Upper lobe of right lung (tissue), 1 donor: ENCODE measurements at regions not wholly inside any gene's neighbourhood (a gene's known extent, or its start where the extent isn't known, plus 50 kb on each side); places are given as distances from the start of the nearest gene placed in this dataset.

ENCODE experiments used
- ATAC-seq: fragments of 200-7000 bp; cut with Tn5 transposase; one replicate; pipeline ENCODE4 v1.9.1; 2020; ENCODE audit warnings: mild to moderate bottlenecking, moderate library complexity
- DNase-seq: peaks from one replicate; pipeline ENCODE4 v3.0.0-alpha.2; 2020
- H3K27ac ChIP-seq: fragments of 200-600 bp; one replicate; pipeline ENCODE4 v1.8.0; 2022
- H3K27me3 ChIP-seq: fragments of 200-600 bp; one replicate; pipeline ENCODE4 v1.8.0; 2022; ENCODE audit warnings: mild to moderate bottlenecking
- H3K36me3 ChIP-seq: fragments of 200-600 bp; one replicate; pipeline ENCODE4 v1.8.0; 2022
- H3K4me1 ChIP-seq: fragments of 200-600 bp; one replicate; pipeline ENCODE4 v1.8.0; 2022
- H3K4me3 ChIP-seq: fragments of 200-600 bp; one replicate; pipeline ENCODE4 v1.8.0; 2022; ENCODE audit warnings: mild to moderate bottlenecking
- H3K9me3 ChIP-seq: fragments of 200-600 bp; one replicate; pipeline ENCODE4 v1.8.0; 2022
- intact Hi-C: fragments of 100-400 bp; cut with DNase I; formaldehyde crosslinking; loops from one replicate; pipeline ENCODE4 v1.11.0; 2022
- TF ChIP-seq, protein P1 (sequence below): fragments of 200-600 bp; IDR thresholded peaks from one replicate; pipeline ENCODE4 v1.8.0; 2022; ENCODE audit warnings: antibody characterized with exemption
- donor health status: DM: no; HTN: yes; CAD: no; lungs with severe emphysema.

DNA sequence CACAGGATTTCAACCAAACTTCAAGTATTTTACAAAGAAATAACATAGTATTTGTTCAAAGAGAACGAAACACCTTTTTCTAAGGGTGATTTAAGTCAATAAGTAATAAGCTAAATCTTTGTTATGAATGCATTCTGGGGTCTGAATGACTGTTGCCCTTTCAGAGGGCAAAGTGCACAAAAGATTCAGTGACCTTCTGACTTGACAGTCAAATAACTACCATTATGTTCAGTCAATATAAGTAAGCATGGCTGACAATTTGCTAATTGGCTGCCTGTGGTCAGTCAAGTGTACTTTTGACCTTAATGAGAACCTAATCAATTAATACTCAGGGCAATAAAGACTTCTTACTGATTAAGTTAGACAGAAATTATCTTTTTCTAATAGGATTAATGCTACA, 133.1 kb upstream of the NANOGP8 start:
- Histone ChIP-seq H3K4me1 (no peaks in the 10 kb centered on the region), H3K27ac (no peak overlapping the region), H3K4me3 (no peak overlapping the region), H3K9me3 (no peaks in the 10 kb centered on the region), H3K36me3 (no peaks in the 10 kb centered on the region), H3K27me3 (no peaks in the 10 kb centered on the region)
- TF ChIP-seq, protein P1, sequence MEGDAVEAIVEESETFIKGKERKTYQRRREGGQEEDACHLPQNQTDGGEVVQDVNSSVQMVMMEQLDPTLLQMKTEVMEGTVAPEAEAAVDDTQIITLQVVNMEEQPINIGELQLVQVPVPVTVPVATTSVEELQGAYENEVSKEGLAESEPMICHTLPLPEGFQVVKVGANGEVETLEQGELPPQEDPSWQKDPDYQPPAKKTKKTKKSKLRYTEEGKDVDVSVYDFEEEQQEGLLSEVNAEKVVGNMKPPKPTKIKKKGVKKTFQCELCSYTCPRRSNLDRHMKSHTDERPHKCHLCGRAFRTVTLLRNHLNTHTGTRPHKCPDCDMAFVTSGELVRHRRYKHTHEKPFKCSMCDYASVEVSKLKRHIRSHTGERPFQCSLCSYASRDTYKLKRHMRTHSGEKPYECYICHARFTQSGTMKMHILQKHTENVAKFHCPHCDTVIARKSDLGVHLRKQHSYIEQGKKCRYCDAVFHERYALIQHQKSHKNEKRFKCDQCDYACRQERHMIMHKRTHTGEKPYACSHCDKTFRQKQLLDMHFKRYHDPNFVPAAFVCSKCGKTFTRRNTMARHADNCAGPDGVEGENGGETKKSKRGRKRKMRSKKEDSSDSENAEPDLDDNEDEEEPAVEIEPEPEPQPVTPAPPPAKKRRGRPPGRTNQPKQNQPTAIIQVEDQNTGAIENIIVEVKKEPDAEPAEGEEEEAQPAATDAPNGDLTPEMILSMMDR: no peak
- ATAC-seq (no peak), DNase-seq (no peak)
- intact Hi-C loops: no loop called here

DNA sequence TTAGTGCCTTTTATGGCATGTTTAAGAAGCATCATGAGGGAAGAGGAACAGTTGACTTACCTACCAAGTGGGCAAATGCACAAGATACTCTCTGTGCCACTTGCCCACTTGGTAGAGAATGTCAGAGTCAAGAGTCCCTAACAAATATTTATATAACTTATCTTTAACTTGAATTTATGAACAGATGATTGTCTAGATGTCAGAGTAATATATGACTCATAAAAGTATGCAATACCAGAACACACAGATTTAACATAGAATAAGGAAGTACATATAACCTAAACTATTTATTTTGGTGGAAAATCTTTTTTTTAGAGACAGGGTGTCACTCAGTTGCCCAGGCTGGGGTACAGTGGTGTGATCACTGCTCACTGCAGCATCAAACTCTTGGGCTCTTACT, 130.0 kb upstream of the NANOGP8 start:
- no peak for DNase-seq
- intact Hi-C loops: no loop called here

DNA sequence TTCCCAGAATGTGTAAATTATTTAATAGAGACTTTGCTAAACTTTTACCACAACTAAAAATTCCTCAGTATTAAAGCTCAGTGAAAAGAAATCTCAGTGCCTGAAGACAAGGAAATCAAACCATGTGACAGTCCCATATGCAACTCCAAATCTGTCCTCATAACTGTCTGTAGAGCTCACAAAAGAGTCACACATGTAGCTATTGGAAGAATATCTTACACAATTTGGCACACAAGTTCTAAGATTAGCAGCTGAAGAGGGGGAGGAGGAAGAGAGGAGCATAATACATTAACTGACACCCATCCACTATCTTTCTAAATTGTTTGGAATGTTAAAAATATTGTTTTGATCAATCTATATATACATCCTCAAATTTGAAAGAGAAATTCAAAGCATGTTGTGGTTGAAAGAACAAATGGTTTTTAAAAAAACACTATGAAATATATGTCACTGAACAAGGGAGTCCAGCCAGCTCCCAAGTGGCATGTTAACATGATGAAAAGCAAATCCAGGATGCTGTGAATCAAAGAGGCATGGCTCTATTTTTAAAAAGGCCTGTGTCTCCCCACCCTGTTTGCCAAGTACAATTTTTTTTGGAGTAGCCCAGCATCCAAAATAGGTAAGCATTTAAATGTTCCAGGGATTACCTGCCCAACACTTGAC, 126.3 kb upstream of the NANOGP8 start:
- Histone ChIP-seq H3K4me3 (no peak overlapping the region), H3K4me1 (no peaks in the 10 kb centered on the region), H3K27me3 (no peaks in the 10 kb centered on the region), H3K36me3 (no peaks in the 10 kb centered on the region), H3K27ac (no peak overlapping the region), H3K9me3 (no peaks in the 10 kb centered on the region)
- ATAC-seq: no peak
- TF ChIP-seq, protein P1: no peak
- intact Hi-C loops: no loop called here
- no peak for DNase-seq

More for the DNA sequence above, 130.0 kb upstream of the NANOGP8 start:
- TF ChIP-seq, protein P1: no peak
- Histone ChIP-seq H3K4me3 (no peak overlapping the region), H3K36me3 (no peaks in the 10 kb centered on the region), H3K9me3 (no peaks in the 10 kb centered on the region), H3K27me3 (no peaks in the 10 kb centered on the region), H3K4me1 (no peaks in the 10 kb centered on the region), H3K27ac (no peak overlapping the region)
- ATAC-seq: no peak

DNA sequence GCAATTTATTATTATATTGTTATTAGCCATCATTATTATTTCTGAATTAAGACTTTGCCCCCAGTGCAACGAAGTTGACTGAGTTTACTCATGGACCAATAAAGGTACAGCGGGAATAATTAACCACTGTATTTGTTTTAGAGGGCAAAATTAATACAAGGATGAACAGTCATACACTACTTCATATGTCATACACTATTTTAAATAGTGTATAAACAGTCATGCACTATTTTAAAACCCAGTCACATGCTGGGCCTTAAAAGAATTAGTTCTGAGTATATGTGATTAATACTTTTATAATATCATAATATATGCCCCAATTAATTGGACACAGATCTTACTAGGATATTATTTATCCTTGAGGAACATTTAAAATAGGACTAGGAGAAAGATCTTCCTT, 125.3 kb upstream of the NANOGP8 start:
- intact Hi-C loops: no loop called here
- TF ChIP-seq, protein P1: no peak
- Histone ChIP-seq H3K4me1 (no peaks in the 10 kb centered on the region), H3K4me3 (no peak overlapping the region), H3K9me3 (no peaks in the 10 kb centered on the region), H3K27ac (no peak overlapping the region), H3K27me3 (no peaks in the 10 kb centered on the region), H3K36me3 (no peaks in the 10 kb centered on the region)
- no peak for DNase-seq
- no peak for ATAC-seq

DNA sequence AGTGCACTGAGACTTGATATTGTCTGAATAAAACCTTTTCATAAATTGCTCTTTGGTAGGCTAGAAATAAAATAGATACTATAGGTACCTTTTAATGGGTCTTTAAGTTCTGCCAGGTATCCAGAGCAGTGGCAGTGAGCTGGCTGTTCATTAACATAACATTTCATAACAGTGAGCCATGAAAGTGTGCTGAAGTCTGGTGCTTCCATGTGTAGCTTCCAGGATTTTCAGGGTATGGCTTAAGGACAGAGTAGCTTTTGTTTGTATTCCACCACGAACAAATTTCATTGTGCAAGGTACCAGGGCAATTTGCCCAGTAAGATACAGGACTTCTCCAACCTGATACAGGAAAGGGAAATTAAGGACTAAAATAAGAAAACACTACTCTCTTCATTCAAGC, 124.7 kb upstream of the NANOGP8 start:
- H3K27me3 ChIP-seq: no peaks in the 10 kb centered on the region
- no peaks in the 10 kb centered on the region for H3K9me3 ChIP-seq
- H3K36me3 ChIP-seq: no peaks in the 10 kb centered on the region
- no peak overlapping the region for H3K27ac ChIP-seq
- H3K4me3 ChIP-seq: no peak overlapping the region
- TF ChIP-seq, protein P1: no peak
- intact Hi-C loops: no loop called here
- no peak for DNase-seq
- H3K4me1 ChIP-seq: no peaks in the 10 kb centered on the region
- ATAC-seq: no peak

DNA sequence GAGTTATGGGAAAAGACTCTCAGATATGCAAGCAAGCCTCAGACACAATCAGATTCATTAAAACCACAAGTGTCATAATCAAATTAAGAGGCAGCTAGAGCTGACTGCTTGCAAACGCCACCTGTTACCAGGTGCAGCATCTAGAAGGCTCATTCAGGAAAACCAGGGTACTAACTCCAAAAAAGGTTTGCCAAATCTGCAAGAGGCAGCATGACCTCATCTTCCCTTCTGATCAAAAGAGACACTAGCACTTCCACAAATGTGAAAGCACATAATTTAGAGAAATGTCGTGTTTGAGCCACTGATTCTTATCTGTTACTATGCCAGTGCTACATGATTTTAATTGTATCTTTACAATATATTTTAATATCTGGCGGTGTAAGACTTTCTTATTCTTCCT, 123.3 kb upstream of the NANOGP8 start:
- no peaks in the 10 kb centered on the region for H3K9me3 ChIP-seq
- intact Hi-C loops: no loop called here
- ATAC-seq: no peak
- no peaks in the 10 kb centered on the region for H3K27me3 ChIP-seq
- H3K4me3 ChIP-seq: no peak overlapping the region
- no peak overlapping the region for H3K27ac ChIP-seq
- H3K4me1 ChIP-seq: no peaks in the 10 kb centered on the region
- TF ChIP-seq, protein P1: no peak
- no peaks in the 10 kb centered on the region for H3K36me3 ChIP-seq
- DNase-seq: no peak
